ENCODE measurements at regions not wholly inside any gene's neighbourhood (a gene's known extent, or its start where the extent isn't known, plus 50 kb on each side); places are given as distances from the start of the nearest gene placed in this dataset.

DNA sequence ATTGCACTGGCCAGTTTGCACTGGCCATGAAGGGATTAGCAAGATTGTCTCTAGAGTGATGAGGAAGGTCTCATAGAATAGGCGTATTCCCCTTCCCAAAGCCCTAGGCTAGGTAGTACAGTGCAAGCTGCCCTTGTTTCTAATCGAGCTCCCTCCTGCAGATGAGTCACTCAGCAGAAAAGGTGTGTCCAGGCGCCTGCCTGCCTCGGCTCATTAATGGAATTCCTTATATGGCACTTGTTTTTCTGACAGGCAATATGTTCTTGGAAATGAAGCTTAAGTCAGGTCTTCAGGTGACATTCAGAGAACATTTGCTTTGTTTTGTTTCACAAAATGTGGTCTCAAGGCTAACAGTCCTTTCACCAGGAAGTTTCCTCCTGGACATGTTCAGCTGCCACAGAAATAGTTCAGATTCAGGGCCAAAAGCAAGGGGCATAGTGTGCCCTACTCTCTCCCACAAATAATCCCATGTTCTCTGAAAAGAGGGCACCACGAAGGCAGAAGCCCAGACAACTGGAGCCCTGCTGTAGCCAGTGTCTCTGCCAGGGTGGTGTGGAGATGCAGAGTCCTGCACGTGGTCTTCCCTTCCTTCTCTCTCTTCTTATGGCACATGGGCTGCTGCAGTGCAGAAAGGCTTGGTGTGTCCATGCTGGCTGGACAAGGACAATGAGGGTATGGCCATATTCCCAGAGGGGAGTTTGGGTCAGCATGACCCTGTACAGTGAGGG lies 281.1 kb upstream of the MAP3K1 start:
- no peak for DNase-seq (ENCODE audit: extremely low read depth in 1 of 11, low read depth in 9 of 11, low spot score in 4 of 11)

GRCh38 chr5:56532466-56532865 lies 282.9 kb upstream of the MAP3K1 start:
- peak; percentile 61 to 86 (median 78) for DNase-seq (ENCODE audit: extremely low read depth in 1 of 11, low read depth in 9 of 11, low spot score in 4 of 11)

DNA sequence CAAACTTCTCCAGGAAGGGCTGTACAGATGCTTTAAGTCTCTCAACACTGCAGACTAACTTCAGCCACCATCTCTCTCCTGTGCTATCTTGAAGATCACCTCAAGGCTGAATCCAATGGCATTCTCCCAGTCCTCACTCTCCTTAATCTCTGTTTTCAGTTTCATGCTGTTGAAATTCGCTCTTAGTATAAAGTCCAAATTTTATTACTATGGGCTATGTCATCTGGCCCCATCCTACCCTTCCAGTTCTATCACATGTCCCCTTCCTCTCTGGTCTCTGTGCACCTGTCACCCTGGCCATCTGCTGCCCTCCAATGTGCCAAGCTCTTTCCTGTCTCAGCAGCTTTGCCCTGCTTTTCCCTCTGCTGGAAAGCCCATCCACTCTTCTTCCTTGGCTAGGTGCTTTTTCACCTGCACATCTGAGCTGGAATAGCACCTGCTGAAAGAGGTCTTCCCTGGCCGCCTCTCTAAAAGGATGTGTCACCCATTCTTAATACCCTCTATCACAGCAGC lies 284.7 kb upstream of the MAP3K1 start:
- DNase-seq (ENCODE audit: extremely low read depth in 1 of 11, low read depth in 9 of 11, low spot score in 4 of 11) = no peak

GRCh38 chr5:56529666-56530430 lies 285.5 kb upstream of the MAP3K1 start:
- no peak for DNase-seq (ENCODE audit: extremely low read depth in 1 of 11, low read depth in 9 of 11, low spot score in 4 of 11)

- DNase-seq (ENCODE audit: extremely low read depth in 1 of 11, low read depth in 9 of 11, low spot score in 4 of 11) = no peak
These were observed 288.2 kb upstream of the MAP3K1 start for GRCh38 chr5:56527174-56527573.

DNA sequence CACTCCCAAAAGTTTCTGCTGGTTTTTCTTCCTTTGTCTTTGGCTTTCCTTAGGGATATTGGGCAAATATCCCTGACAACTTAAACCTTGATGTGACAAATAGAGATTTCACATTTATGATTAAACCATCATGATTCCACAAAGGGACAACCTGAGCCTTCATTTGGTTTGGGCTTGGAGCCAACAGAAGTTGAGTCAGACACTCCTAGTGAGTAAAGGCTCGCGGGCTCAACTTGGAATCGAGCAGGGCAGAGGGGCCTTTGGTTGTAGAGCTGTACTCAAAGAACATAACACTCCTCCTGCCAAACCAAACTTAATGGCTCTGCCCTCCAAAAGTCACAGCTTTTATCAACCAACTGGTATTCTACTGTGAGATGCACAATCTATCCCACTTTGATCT lies 290.2 kb upstream of the MAP3K1 start:
- no peak for DNase-seq (ENCODE audit: extremely low read depth in 1 of 11, low read depth in 9 of 11, low spot score in 4 of 11)

GRCh38 chr5:56523790-56524575 lies 290.9 kb upstream of the ANKRD55 start:
- peak in 9 of 11 donors; percentile 31 to 75 (median 54) for DNase-seq (ENCODE audit: extremely low read depth in 1 of 11, low read depth in 9 of 11, low spot score in 4 of 11)

GRCh38 chr5:56522960-56523359 lies 289.8 kb upstream of the ANKRD55 start:
- no peak for DNase-seq (ENCODE audit: extremely low read depth in 1 of 11, low read depth in 9 of 11, low spot score in 4 of 11)

GRCh38 chr5:56522169-56522568 lies 289.0 kb upstream of the ANKRD55 start:
- no peak for DNase-seq (ENCODE audit: extremely low read depth in 1 of 11, low read depth in 9 of 11, low spot score in 4 of 11)

GRCh38 chr5:56520986-56521730 lies 288.0 kb upstream of the ANKRD55 start:
- DNase-seq (ENCODE audit: extremely low read depth in 1 of 11, low read depth in 9 of 11, low spot score in 4 of 11) = no peak

DNA sequence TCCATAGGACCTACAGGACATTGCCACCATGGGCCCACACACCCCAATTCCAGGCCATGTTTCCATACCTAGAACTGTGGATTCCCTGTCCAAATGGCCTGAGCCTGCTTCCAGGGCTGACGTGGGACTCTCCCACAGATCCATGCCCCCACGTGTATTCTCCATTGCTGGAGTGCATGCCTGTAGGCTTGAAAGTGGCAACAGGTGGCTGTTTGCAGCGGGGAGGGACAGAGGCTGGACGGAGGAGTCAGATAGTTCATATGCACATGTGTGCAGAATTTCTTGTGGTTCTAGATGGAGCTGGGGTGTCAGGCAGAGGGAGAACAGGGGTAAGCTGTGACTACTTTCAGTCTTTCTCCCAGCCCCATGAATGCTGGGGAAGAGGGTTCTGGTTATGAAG lies 285.7 kb upstream of the ANKRD55 start:
- DNase-seq (ENCODE audit: extremely low read depth in 1 of 11, low read depth in 9 of 11, low spot score in 4 of 11) = no peak

- DNase-seq (ENCODE audit: extremely low read depth in 1 of 11, low read depth in 9 of 11, low spot score in 4 of 11) = no peak
These were observed 283.9 kb upstream of the ANKRD55 start for GRCh38 chr5:56517011-56517416.

DNA sequence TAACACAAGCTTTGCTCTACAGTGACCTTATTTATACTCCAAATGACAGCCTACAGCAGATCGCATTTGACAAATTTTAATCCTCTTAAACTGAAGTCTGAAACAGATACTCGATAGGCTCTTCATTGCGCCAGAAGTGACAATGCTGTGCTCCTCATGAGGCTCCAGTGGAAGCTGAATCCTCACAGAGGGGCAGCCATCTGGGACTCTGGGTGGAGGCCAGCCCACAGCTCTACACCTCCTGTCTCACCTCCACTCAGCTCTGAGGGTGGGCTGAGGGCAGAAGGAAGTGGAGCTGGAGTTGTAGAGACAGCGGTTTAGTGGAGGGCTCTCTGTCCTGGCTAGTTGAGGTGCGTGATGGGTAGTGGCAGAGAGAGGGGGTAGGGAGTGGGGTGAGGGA lies 283.3 kb upstream of the ANKRD55 start:
- DNase-seq (ENCODE audit: extremely low read depth in 1 of 11, low read depth in 9 of 11, low spot score in 4 of 11) = no peak

GRCh38 chr5:56516035-56516434 lies 282.9 kb upstream of the ANKRD55 start:
- DNase-seq (ENCODE audit: extremely low read depth in 1 of 11, low read depth in 9 of 11, low spot score in 4 of 11) = no peak

- no peak for DNase-seq (ENCODE audit: extremely low read depth in 1 of 11, low read depth in 9 of 11, low spot score in 4 of 11)
These were observed 281.9 kb upstream of the ANKRD55 start for GRCh38 chr5:56515011-56515410.

DNA sequence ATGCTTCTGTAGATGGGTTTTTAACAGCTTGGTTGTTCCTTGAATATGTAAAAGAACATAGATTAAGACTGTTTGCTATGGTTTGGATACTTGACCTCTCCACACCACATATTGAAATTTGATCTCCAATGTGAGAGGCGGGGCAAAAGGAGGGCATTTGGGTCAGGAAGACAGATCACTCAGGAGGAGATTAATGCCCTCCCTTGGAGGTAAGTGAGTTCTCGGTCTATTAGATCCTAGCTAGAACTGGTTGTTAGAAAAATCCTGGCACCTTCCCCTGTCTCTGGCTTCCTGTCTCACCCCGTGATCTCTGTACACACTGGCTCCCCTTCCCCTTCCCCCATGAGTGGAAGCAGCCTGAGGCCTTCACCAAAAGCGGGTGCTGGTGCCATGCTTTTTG lies 281.1 kb upstream of the ANKRD55 start:
- no peak for DNase-seq (ENCODE audit: extremely low read depth in 1 of 11, low read depth in 9 of 11, low spot score in 4 of 11)

DNA sequence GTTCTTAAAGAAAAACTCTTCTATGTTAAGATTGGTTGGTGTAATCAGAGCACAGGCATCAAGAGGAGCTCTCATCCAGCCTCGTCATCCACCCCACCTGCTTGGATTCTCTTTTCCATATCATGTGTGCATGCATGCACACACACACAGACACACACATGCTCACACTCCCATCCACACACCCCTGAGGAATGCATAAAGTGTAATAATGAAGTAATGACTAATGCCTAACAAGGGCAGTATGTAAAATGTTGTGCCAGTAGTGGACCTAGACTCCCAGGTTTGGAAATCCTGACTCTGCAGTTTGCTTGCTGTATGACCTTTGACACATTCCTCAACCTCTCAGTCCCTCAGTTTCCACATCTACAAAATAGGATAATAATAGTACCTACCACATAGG lies 280.0 kb upstream of the ANKRD55 start:
- no peak for DNase-seq (ENCODE audit: extremely low read depth in 1 of 11, low read depth in 9 of 11, low spot score in 4 of 11)

GRCh38 chr5:56512313-56512996 lies 279.3 kb upstream of the ANKRD55 start:
- DNase-seq (ENCODE audit: extremely low read depth in 1 of 11, low read depth in 9 of 11, low spot score in 4 of 11) = no peak
